AG09319 (cell line): ENCODE measurements at regions not wholly inside any gene's neighbourhood (a gene's known extent, or its start where the extent isn't known, plus 50 kb on each side); places are given as distances from the start of the nearest gene placed in this dataset.
A peak's percentile ranks its signal among the peaks of the same experiment; 100 is the strongest.

Experiments
- DNase-seq: peaks from one replicate; pipeline ENCODE4 v3.0.0-alpha.2; 2010; ENCODE audit warnings: low read depth; ENCODE audit errors: extremely low read depth
- TF ChIP-seq, protein P1 (sequence below): IDR thresholded peaks from 2 replicates; pipeline ENCODE4 v1.5.1; 2011; ENCODE audit warnings: low read depth, mild to moderate bottlenecking, inconsistent platforms, low read length, moderate library complexity

DNA sequence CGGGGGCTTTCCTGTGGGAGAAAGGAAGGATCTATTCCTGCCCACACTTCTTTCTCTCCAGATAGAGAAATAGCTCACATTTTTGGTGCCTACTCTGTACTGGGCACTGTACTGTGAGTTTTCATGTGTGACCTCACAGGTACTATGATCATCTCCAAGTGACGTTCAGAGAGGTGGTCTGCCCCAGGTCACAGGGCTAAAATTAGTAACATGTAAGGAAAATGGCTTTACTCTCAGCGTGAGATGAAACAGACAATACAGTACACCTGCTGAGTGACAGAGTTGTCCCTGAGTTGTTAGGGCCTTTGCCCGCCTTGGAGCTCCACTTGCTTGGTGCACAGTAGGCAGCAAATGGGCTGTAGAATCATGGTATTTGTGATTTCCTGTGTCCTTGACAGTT, 306.1 kb upstream of the DMRT1 start:
- DNase-seq: no peak

DNA sequence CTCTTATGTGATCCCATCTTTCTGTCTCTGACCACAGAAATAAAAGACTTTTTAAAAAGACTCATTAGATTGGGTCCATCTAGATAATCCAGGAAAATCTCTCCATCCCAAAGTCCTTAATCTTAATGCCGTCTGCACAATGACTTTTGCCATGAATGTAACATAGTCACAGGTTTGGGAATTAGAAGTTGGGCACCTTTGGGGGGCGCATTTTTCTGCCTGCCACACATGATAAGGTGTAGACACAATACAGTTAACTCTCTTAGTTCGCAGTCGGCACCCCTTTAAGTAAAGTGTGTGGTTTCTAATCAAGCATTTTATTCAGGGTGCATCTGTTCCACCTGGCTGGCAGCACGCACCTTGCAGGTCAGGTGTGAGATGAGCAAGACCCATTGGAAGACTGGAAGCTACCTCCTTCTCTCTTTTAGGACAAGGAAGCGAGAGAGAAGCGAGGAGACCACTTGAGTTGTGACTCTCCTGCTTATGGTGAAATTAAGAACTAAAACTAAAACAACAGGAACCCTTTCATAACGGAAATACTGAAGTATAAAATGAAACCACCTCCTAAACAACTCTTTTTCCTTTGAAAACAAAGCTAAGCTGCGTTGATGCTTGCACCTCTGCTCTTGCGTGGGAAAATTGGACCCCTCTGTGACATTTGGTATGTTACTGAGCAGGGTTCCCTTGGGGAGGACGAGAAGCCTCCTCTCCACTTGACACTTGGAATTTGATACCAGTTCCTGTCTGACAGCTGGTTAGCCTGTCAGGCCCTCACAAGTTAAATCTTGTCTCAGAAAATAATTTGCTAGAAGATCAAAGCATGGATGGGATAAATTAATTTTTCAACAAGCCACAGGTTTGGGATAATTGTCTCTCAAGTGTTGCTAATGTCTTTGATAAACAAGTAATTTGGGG, 304.6 kb upstream of the DMRT1 start:
- no peak for DNase-seq
- TF ChIP-seq, protein P1, sequence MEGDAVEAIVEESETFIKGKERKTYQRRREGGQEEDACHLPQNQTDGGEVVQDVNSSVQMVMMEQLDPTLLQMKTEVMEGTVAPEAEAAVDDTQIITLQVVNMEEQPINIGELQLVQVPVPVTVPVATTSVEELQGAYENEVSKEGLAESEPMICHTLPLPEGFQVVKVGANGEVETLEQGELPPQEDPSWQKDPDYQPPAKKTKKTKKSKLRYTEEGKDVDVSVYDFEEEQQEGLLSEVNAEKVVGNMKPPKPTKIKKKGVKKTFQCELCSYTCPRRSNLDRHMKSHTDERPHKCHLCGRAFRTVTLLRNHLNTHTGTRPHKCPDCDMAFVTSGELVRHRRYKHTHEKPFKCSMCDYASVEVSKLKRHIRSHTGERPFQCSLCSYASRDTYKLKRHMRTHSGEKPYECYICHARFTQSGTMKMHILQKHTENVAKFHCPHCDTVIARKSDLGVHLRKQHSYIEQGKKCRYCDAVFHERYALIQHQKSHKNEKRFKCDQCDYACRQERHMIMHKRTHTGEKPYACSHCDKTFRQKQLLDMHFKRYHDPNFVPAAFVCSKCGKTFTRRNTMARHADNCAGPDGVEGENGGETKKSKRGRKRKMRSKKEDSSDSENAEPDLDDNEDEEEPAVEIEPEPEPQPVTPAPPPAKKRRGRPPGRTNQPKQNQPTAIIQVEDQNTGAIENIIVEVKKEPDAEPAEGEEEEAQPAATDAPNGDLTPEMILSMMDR: no peak

More for the DNA sequence above, 306.1 kb upstream of the DMRT1 start:
- TF ChIP-seq, protein P1: no peak

DNA sequence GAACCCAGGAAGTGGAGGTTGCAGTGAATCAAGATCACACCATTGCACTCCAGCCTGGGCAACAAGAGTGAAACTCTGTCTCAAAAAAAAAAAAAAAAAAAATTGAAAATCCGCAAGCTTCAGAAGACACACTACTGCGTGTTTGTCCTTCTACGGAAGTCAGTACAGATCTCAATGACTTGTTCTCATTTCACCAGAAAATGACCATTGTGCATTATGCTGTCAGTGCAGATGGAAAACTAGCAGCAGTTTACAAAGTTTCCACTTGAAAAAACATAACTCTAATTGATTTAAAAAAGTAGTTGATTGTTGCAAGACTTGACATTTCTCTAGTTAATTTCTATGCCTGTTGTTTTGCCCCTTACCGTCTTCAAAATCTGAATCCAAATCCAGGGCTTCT, 298.0 kb upstream of the DMRT1 start:
- DNase-seq: no peak
- TF ChIP-seq, protein P1: no peak

DNA sequence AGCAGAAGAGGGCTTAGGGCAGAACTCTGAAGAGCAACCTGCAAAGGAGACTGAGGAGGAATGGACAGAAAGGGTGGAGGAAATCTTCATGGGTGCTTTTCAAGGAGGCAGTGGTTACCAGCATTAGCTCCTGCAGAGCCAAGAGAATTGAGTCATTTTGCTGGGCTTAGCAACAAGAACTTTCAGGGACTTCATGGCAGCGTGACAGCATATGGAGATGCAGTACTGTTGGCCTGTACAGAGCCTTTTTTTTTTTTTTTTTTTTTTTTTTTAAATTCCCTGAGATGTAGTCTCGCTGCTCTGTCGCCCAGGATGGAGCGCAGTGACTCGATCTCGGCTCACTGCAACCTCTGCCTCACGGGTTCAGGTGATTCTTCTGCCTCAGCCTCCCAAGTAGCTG, 296.0 kb upstream of the DMRT1 start:
- DNase-seq: no peak
- TF ChIP-seq, protein P1: no peak

DNA sequence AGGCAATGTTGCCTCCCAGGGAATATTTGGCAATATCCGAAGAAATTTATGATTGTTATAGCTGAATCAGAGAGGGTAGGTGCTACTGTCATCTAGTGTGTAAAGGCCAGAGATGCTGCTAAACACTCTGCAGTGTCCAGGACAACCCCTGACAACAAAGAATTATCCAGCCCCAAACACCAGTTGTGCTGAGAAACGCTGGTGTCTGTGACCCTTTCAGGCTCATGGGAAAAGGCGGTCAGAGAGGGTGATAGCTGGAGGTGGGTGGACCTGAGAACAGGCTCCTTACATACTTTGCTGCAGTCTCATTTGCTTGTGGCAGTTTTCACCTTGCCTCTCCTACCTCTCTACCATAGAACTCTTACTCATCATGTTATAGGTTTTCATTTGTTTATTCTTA, 295.3 kb upstream of the DMRT1 start:
- TF ChIP-seq, protein P1: no peak
- DNase-seq: no peak

DNA sequence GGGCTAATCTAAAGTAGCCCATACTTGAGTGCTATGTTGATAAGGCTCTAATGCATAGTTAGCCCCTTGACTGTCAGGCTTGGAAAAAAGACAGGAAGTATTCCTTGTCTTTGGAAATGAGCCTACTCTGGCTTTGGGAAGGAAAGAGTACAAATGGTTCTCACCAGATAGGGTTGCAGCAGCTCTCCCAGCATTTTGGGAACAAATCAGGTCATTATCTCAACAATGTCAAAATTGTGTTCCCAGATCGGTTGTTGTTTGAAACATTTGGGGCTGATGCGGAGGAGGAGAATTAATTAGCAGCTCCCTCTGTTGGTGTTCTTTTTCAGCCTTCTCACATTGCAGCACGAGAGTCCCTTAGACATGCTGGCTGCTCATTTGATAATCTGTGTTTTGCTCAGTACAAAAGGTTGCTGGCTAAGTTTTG, 294.7 kb upstream of the DMRT1 start:
- DNase-seq: no peak
- TF ChIP-seq, protein P1: peak; percentile 35

DNA sequence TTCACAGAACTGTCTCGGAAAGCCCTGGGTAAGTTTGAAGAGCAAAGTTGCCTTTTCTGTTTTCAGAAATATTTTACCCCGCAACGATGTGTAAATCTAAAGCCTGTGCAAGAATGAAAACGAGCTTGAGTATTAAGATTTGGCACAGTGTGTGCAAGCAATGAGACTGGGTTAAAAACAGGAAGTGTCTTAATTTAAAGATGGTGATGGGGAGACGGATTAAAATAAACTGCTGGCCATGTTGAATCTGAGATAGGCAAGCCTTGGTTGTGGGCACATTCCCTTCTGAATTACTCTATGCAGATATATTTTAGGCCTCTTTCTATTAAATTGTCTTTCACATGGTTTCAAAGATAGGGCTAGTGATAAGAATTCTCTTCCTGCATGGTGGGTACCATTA, 294.2 kb upstream of the DMRT1 start:
- no peak for DNase-seq
- TF ChIP-seq, protein P1: no peak
